Activated CD8-positive, alpha-beta T cell treated with anti-CD3 and anti-CD28 coated beads for 36 hours (primary cell): ENCODE measurements at regions not wholly inside any gene's neighbourhood (a gene's known extent, or its start where the extent isn't known, plus 50 kb on each side); places are given as distances from the start of the nearest gene placed in this dataset.

Source experiments
- ATAC-seq: fragments of 200-7000 bp; cut with Tn5 transposase; one replicate; pipeline ENCODE4 v1.10.0; 2021; ENCODE audit warnings: mild to moderate bottlenecking, moderate library complexity
- CTCF ChIA-PET: fragments of 350-600 bp; sonication (Branson Sonifier 250); formaldehyde crosslinking; loops from one replicate; lab custom pipeline; 2021; ENCODE audit warnings: antibody characterized with exemption; lab: Charles Lee
- POLR2A ChIA-PET: fragments of 350-600 bp; sonication (Branson Sonifier 250); formaldehyde crosslinking; loops from one replicate; lab custom pipeline; 2021; ENCODE audit warnings: antibody characterized with exemption; lab: Charles Lee
- DNase-seq: peaks from one replicate; pipeline ENCODE4 v3.0.0-alpha.2; 2020
- H3K27ac Mint-ChIP-seq: one replicate; pipeline ENCODE4 v1.8.0; 2021; ENCODE audit warnings: mild to moderate bottlenecking, mixed read lengths
- H3K27me3 Mint-ChIP-seq: one replicate; pipeline ENCODE4 v1.8.0; 2021; ENCODE audit warnings: mixed read lengths
- H3K36me3 Mint-ChIP-seq: one replicate; pipeline ENCODE4 v1.8.0; 2021; ENCODE audit warnings: low read depth, mixed read lengths
- H3K4me1 Mint-ChIP-seq: one replicate; pipeline ENCODE4 v1.8.0; 2021; ENCODE audit warnings: low read depth, mixed read lengths
- H3K4me3 Mint-ChIP-seq: one replicate; pipeline ENCODE4 v1.8.0; 2021; ENCODE audit warnings: mild to moderate bottlenecking, moderate library complexity, mixed read lengths
- H3K9me3 Mint-ChIP-seq: one replicate; pipeline ENCODE4 v1.8.0; 2021; ENCODE audit warnings: mixed read lengths
- CTCF ChIP-seq: fragments of 200-600 bp; IDR thresholded peaks from one replicate; pipeline ENCODE4 v1.8.0; 2022; ENCODE audit warnings: antibody characterized with exemption, mild to moderate bottlenecking
- intact Hi-C: fragments of 100-400 bp; cut with micrococcal nuclease; formaldehyde crosslinking; loops from one replicate; pipeline ENCODE4 v1.10.0; 2022

DNA sequence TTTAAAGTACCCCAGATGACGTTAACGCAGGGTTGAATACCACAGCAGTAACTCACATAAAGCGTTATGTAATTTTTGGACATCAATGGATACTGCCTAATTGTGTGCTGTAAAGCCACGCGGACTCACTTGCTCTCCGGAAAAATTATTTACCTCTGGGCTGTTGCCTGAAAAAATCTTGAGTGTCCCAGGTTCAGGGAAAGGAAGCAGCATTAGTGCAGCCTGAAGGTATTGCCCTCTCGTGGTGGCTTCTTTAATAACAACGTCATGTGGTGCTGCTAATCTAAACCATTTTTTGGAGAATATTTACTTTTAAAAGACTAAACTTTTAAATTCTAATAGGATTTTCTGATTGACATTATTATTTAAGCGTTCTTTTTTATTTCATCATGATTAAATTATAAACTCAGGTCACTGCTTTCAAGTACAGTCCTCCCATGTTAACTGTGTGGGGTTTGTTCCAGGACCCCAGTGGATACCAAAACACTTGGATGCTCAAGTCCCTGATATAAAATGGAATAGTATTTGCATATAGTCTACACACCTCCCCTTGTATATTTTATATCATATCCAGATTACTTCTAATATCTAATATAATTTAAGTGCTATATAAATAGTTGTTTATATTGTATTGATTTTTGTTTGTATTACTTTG, 384.8 kb downstream of the FAM133A start:
- TF ChIP-seq CTCF: no peak
- no peak overlapping the region for H3K4me3 Mint-ChIP-seq
- DNase-seq (peak; percentile 1), ATAC-seq (no peak)
- intact Hi-C loops: no loop called here
- POLR2A ChIA-PET: no interaction called here
- CTCF ChIA-PET: no interaction called here
- no peaks in the 10 kb centered on the region for H3K27me3 Mint-ChIP-seq
- no peaks in the 10 kb centered on the region for H3K4me1 Mint-ChIP-seq
- no peaks in the 10 kb centered on the region for H3K36me3 Mint-ChIP-seq
- H3K9me3 Mint-ChIP-seq: no peaks in the 10 kb centered on the region
- H3K27ac Mint-ChIP-seq: no peak overlapping the region

- intact Hi-C loops: no loop called here
- no peak for ATAC-seq
- H3K9me3 Mint-ChIP-seq: no peaks in the 10 kb centered on the region
- ChIA-PET CTCF (no interaction called here), POLR2A (no interaction called here)
- DNase-seq: no peak
- H3K27ac Mint-ChIP-seq: no peak overlapping the region
- no peak overlapping the region for H3K4me3 Mint-ChIP-seq
- no peak for TF ChIP-seq CTCF
- no peaks in the 10 kb centered on the region for H3K27me3 Mint-ChIP-seq
- H3K36me3 Mint-ChIP-seq: no peaks in the 10 kb centered on the region
- no peaks in the 10 kb centered on the region for H3K4me1 Mint-ChIP-seq
Measured at GRCh38 chrX:94065091-94065490, 391.1 kb downstream of the FAM133A start.

- H3K4me3 Mint-ChIP-seq: no peak overlapping the region
- ChIA-PET POLR2A (no interaction called here), CTCF (no interaction called here)
- no peak for DNase-seq
- no peak for TF ChIP-seq CTCF
- H3K27me3 Mint-ChIP-seq: no peaks in the 10 kb centered on the region
- ATAC-seq: no peak
- no peak overlapping the region for H3K27ac Mint-ChIP-seq
- no peaks in the 10 kb centered on the region for H3K9me3 Mint-ChIP-seq
- H3K36me3 Mint-ChIP-seq: no peaks in the 10 kb centered on the region
- no peaks in the 10 kb centered on the region for H3K4me1 Mint-ChIP-seq
- intact Hi-C loops: no loop called here
Measured at GRCh38 chrX:94089149-94089548, 415.1 kb downstream of the FAM133A start.

DNA sequence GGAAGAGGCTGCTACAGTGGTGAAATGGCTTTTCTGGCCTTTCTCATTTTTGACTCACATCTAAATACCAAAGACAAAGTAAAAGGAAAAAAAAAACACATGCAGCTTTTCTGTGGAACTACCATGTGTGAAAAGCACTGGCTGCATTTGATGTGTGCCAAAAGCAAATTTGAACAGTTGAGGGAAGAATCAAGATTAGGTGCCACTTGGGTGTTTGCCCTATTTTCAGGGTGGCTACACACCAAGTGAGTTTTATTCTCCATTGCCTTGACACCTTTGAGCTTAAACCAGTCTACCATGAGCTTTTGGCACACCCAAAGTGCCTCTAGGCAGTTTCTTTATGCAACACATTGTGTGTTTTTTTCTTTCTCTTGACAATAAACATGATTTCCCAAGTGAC, 423.9 kb downstream of the FAM133A start:
- POLR2A ChIA-PET: no interaction called here
- no peak overlapping the region for H3K4me3 Mint-ChIP-seq
- intact Hi-C loops: no loop called here
- DNase-seq (no peak), ATAC-seq (no peak)
- no peak for TF ChIP-seq CTCF
- no peaks in the 10 kb centered on the region for H3K4me1 Mint-ChIP-seq
- H3K36me3 Mint-ChIP-seq: no peaks in the 10 kb centered on the region
- no peak overlapping the region for H3K27ac Mint-ChIP-seq
- CTCF ChIA-PET: no interaction called here
- H3K9me3 Mint-ChIP-seq: no peaks in the 10 kb centered on the region
- no peaks in the 10 kb centered on the region for H3K27me3 Mint-ChIP-seq

GRCh38 chrX:94107981-94108380, 434.0 kb downstream of the FAM133A start:
- Mint-ChIP-seq H3K9me3 (no peaks in the 10 kb centered on the region), H3K27ac (no peak overlapping the region), H3K4me1 (no peaks in the 10 kb centered on the region), H3K27me3 (no peaks in the 10 kb centered on the region), H3K4me3 (no peak overlapping the region), H3K36me3 (no peaks in the 10 kb centered on the region)
- TF ChIP-seq CTCF: no peak
- DNase-seq: no peak
- no peak for ATAC-seq
- ChIA-PET CTCF (no interaction called here), POLR2A (no interaction called here)
- intact Hi-C loops: no loop called here
